ENCODE measurements at regions not wholly inside any gene's neighbourhood (a gene's known extent, or its start where the extent isn't known, plus 50 kb on each side); places are given as distances from the start of the nearest gene placed in this dataset.

DNA sequence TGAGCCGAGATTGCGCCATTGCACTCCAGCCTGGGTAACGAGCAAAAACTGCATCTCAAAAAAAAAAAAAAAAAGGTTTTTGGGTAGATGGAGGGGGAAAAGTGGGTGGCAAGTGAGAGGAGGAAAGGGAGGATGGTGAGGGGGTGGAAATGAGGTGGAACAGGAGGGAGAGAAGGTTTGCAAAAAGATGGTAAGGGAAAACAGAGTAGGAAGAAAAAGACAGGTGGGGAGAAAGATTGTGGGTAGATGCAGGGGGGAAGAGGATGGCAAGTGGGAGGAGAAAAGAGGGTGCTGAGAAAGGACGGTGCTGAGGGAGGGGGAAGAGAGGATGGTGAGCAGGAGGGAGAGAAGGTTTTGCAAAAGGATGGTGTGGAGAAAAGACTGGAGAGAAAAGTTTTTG is 57.8 kb upstream of the C1QTNF9B start:
- no peak overlapping the region for H4K5ac ChIP-seq (ENCODE audit: insufficient read length, low read depth, low read length)
- no peak overlapping the region for H2AK5ac ChIP-seq (ENCODE audit: insufficient read length, low read length)
- WGBS (ENCODE audit: extremely low coverage, insufficient read length, low lambda C conversion rate): no CpG with 5 or more reads among the region's 4 CpGs
- H3K36me3 Mint-ChIP-seq (ENCODE audit: insufficient read depth in 1 of 3, low read depth in 3 of 3): no peaks in the 10 kb centered on the region; a peak in 1 of 7 replicates
- no peak overlapping the region for H3K4me3 Mint-ChIP-seq
- no peak overlapping the region for H2AFZ ChIP-seq (ENCODE audit: low read length)
- no peak overlapping the region for H3K27ac Mint-ChIP-seq
- H4K20me1 ChIP-seq (ENCODE audit: control insufficient read depth, insufficient read depth, insufficient read length): no peaks in the 10 kb centered on the region
- no peak overlapping the region for H3K4me2 ChIP-seq (ENCODE audit: insufficient read depth, insufficient read length, low read length)
- H3K27me3 ChIP-seq (ENCODE audit: insufficient read depth, low read length): no peaks in the 10 kb centered on the region
- no peak overlapping the region for H2BK5ac ChIP-seq (ENCODE audit: insufficient read length, low read length)
- no peaks in the 10 kb centered on the region for H3K79me2 ChIP-seq (ENCODE audit: insufficient read depth, low read length)
- H3K4ac ChIP-seq (ENCODE audit: low read depth, low read length): no peak overlapping the region
- H3K79me1 ChIP-seq (ENCODE audit: insufficient read depth, low read depth, low read length, poor library complexity, severe bottlenecking): no peaks in the 10 kb centered on the region
- no peak overlapping the region for H2BK120ac ChIP-seq (ENCODE audit: low read depth, low read length, poor library complexity, severe bottlenecking)
- no peaks in the 10 kb centered on the region for H3K9me3 ChIP-seq (ENCODE audit: control insufficient read depth, low read depth, low read length)
- no peak overlapping the region for H3K14ac ChIP-seq (ENCODE audit: insufficient read depth, low read length)
- H3K23ac ChIP-seq (ENCODE audit: insufficient read length, low read depth, low read length): no peak overlapping the region
- TF ChIP-seq, protein P1, sequence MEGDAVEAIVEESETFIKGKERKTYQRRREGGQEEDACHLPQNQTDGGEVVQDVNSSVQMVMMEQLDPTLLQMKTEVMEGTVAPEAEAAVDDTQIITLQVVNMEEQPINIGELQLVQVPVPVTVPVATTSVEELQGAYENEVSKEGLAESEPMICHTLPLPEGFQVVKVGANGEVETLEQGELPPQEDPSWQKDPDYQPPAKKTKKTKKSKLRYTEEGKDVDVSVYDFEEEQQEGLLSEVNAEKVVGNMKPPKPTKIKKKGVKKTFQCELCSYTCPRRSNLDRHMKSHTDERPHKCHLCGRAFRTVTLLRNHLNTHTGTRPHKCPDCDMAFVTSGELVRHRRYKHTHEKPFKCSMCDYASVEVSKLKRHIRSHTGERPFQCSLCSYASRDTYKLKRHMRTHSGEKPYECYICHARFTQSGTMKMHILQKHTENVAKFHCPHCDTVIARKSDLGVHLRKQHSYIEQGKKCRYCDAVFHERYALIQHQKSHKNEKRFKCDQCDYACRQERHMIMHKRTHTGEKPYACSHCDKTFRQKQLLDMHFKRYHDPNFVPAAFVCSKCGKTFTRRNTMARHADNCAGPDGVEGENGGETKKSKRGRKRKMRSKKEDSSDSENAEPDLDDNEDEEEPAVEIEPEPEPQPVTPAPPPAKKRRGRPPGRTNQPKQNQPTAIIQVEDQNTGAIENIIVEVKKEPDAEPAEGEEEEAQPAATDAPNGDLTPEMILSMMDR (conservative IDR thresholded peaks at IDR 0.05): no peak
- H2BK15ac ChIP-seq (ENCODE audit: low read depth, low read length): no peak overlapping the region
- peaks cover 3 to 15% of the 10 kb centered on the region in 2 experiments; a peak in 3 of 4 replicates for H3K4me1 Mint-ChIP-seq
- H3K27me3 Mint-ChIP-seq (ENCODE audit: low read depth): no peaks in the 10 kb centered on the region
- H4K8ac ChIP-seq (replicated peaks; ENCODE audit: insufficient read length, low read depth, low read length): no peak overlapping the region
- H3K23me2 ChIP-seq (ENCODE audit: insufficient read length, low read depth, low read length, poor library complexity, severe bottlenecking): peaks cover 2% of the 10 kb centered on the region
- H3K18ac ChIP-seq (ENCODE audit: insufficient read length, low read depth, low read length): no peak overlapping the region
- H3K4me1 ChIP-seq (ENCODE audit: insufficient read depth, low read length): peaks cover 2% of the 10 kb centered on the region; the same call in 1 of the 2 replicates
- H3T11ph ChIP-seq (ENCODE audit: low read length): no peak overlapping the region
- H3K27ac ChIP-seq (ENCODE audit: insufficient read length, low read depth, low read length): no peak overlapping the region
- H3K9ac ChIP-seq (ENCODE audit: extremely low read depth, insufficient read length, low read length): no peak overlapping the region
- H2BK12ac ChIP-seq (ENCODE audit: insufficient read length, low read depth, low read length): no peak overlapping the region
- DNase-seq: no peak
- H3K56ac ChIP-seq (ENCODE audit: insufficient read length, low read depth, low read length): no peak overlapping the region
- no peaks in the 10 kb centered on the region for H3K9me3 Mint-ChIP-seq
- no peak overlapping the region for H4K91ac ChIP-seq (ENCODE audit: insufficient read length, low read depth, low read length)
- H2BK20ac ChIP-seq (ENCODE audit: low read depth, low read length, poor library complexity, severe bottlenecking): no peak overlapping the region
